DOHH2 (cell line): ENCODE measurements at regions not wholly inside any gene's neighbourhood (a gene's known extent, or its start where the extent isn't known, plus 50 kb on each side); places are given as distances from the start of the nearest gene placed in this dataset.
"Not testable (repeated sequence)": the region's sequence is repeated elsewhere in the genome, so short reads cannot be mapped to it uniquely, and the experiment has no call there.

Experiments
- H3F3A ChIP-seq: fragments of 200-600 bp; sonication (generic), shearing (Covaris generic); 2 replicates; pipeline ENCODE4 v1.6.0; 2016; ENCODE audit warnings: antibody characterized with exemption, mild to moderate bottlenecking; ENCODE audit not compliant: control insufficient read depth, insufficient read depth
- H3K27ac ChIP-seq: fragments of 200-600 bp; sonication (generic); 2 replicates; pipeline ENCODE4 v1.5.1; 2014; ENCODE audit warnings: low read depth, mild to moderate bottlenecking, low read length, moderate library complexity
- H3K27me3 ChIP-seq: fragments of 200-600 bp; sonication (generic); 2 replicates; pipeline ENCODE4 v1.6.1; 2014; ENCODE audit warnings: mild to moderate bottlenecking, low read length, mixed read lengths; ENCODE audit not compliant: control insufficient read depth
- H3K36me3 ChIP-seq: fragments of 200-600 bp; sonication (generic); 2 replicates; pipeline ENCODE4 v1.6.1; 2014; ENCODE audit warnings: mild to moderate bottlenecking, low read length, moderate library complexity, mixed read lengths; ENCODE audit not compliant: control insufficient read depth
- H3K4me1 ChIP-seq: fragments of 200-600 bp; sonication (generic); 2 replicates; pipeline ENCODE4 v1.6.1; 2014; ENCODE audit warnings: mild to moderate bottlenecking, low read length, mixed read lengths; ENCODE audit not compliant: control insufficient read depth
- H3K4me2 ChIP-seq: fragments of 200-600 bp; sonication (generic); 2 replicates; pipeline ENCODE4 v1.6.0; 2014; ENCODE audit warnings: mild to moderate bottlenecking, low read length, moderate library complexity
- H3K4me3 ChIP-seq: fragments of 200-600 bp; sonication (generic); 2 replicates; pipeline ENCODE4 v1.5.1; 2014; ENCODE audit warnings: mild to moderate bottlenecking, low read length, mixed read lengths
- H3K79me2 ChIP-seq: fragments of 200-600 bp; sonication (generic); 2 replicates; pipeline ENCODE4 v1.6.1; 2014; ENCODE audit warnings: mild to moderate bottlenecking, low read length, mixed read lengths; ENCODE audit not compliant: control insufficient read depth
- H3K9me2 ChIP-seq: fragments of 200-600 bp; sonication (generic); replicated peaks from 2 replicates; pipeline ENCODE4 v1.6.1; 2014; ENCODE audit warnings: mild to moderate bottlenecking, low read length, mixed read lengths; ENCODE audit not compliant: control insufficient read depth
- H3K9me3 ChIP-seq: fragments of 200-600 bp; sonication (generic); 2 replicates; pipeline ENCODE4 v1.6.1; 2014; ENCODE audit warnings: antibody characterized with exemption, low read length, mixed read lengths; ENCODE audit not compliant: control insufficient read depth, insufficient read depth
- H4K20me1 ChIP-seq: fragments of 200-600 bp; sonication (generic); 2 replicates; pipeline ENCODE4 v1.6.0; 2014; ENCODE audit warnings: low read depth, mild to moderate bottlenecking, antibody characterized with exemption, low read length, moderate library complexity; ENCODE audit not compliant: control insufficient read depth, insufficient read depth
- CTCF ChIP-seq: fragments of 200-600 bp; sonication (generic); IDR thresholded peaks from one replicate; pipeline ENCODE4 v1.5.1; 2014; ENCODE audit warnings: antibody characterized with exemption, mild to moderate bottlenecking, low read depth, low read length; ENCODE audit not compliant: poor library complexity, severe bottlenecking
- EZH2phosphoT487 ChIP-seq: fragments of 200-600 bp; sonication (generic); IDR thresholded peaks from 2 replicates; pipeline ENCODE4 v1.6.1; 2017; ENCODE audit warnings: borderline replicate concordance, mild to moderate bottlenecking, antibody characterized with exemption, low read length, moderate library complexity, mixed read lengths

- H3K79me2 ChIP-seq = no peaks in the 10 kb centered on the region
- H3K27me3 ChIP-seq = no peaks in the 10 kb centered on the region
- no peak overlapping the region for H3K4me2 ChIP-seq
- H3K27ac ChIP-seq = no peak overlapping the region
- no peaks in the 10 kb centered on the region for H4K20me1 ChIP-seq
- no peaks in the 10 kb centered on the region for H3K9me2 ChIP-seq
- H3K9me3 ChIP-seq = no peaks in the 10 kb centered on the region
- no peaks in the 10 kb centered on the region for H3K36me3 ChIP-seq
- H3K4me1 ChIP-seq = no peaks in the 10 kb centered on the region
- H3F3A ChIP-seq = no peaks in the 10 kb centered on the region
- H3K4me3 ChIP-seq = no peak overlapping the region
- TF ChIP-seq EZH2phosphoT487 (no peak), CTCF (no peak)
Observed at GRCh38 chr17:71635187-71635586, 485.6 kb upstream of the SOX9 start.

GRCh38 chr17:71636644-71637043, 484.2 kb upstream of the SOX9 start:
- Histone ChIP-seq H3K4me3 (no peak overlapping the region), H3K9me3 (no peaks in the 10 kb centered on the region), H3K4me2 (no peak overlapping the region), H3K27ac (no peak overlapping the region), H3F3A (no peaks in the 10 kb centered on the region), H3K79me2 (no peaks in the 10 kb centered on the region), H3K36me3 (no peaks in the 10 kb centered on the region), H4K20me1 (no peaks in the 10 kb centered on the region), H3K27me3 (no peaks in the 10 kb centered on the region), H3K9me2 (no peaks in the 10 kb centered on the region), H3K4me1 (no peaks in the 10 kb centered on the region)
- TF ChIP-seq EZH2phosphoT487 (no peak), CTCF (no peak)

- no peaks in the 10 kb centered on the region for H3K36me3 ChIP-seq
- no peaks in the 10 kb centered on the region for H4K20me1 ChIP-seq
- no peak overlapping the region for H3K27ac ChIP-seq
- H3F3A ChIP-seq = no peaks in the 10 kb centered on the region
- no peaks in the 10 kb centered on the region for H3K27me3 ChIP-seq
- no peak for TF ChIP-seq CTCF
- no peak for TF ChIP-seq EZH2phosphoT487
- no peaks in the 10 kb centered on the region for H3K79me2 ChIP-seq
- H3K9me2 ChIP-seq = no peaks in the 10 kb centered on the region
- H3K4me3 ChIP-seq = no peak overlapping the region
- H3K4me2 ChIP-seq = no peak overlapping the region
- no peaks in the 10 kb centered on the region for H3K4me1 ChIP-seq
- H3K9me3 ChIP-seq = no peaks in the 10 kb centered on the region
Observed at GRCh38 chr17:71638668-71639067, 482.2 kb upstream of the SOX9 start.

- Histone ChIP-seq H3K79me2 (no peaks in the 10 kb centered on the region), H3K9me3 (no peaks in the 10 kb centered on the region), H3K27me3 (no peaks in the 10 kb centered on the region), H3K36me3 (no peaks in the 10 kb centered on the region), H3K4me3 (no peak overlapping the region), H3K4me1 (no peaks in the 10 kb centered on the region), H3F3A (no peaks in the 10 kb centered on the region), H3K27ac (no peak overlapping the region), H3K9me2 (no peaks in the 10 kb centered on the region), H3K4me2 (no peak overlapping the region), H4K20me1 (no peaks in the 10 kb centered on the region)
- TF ChIP-seq CTCF (no peak), EZH2phosphoT487 (no peak)
Observed at GRCh38 chr17:71639865-71640264, 481.0 kb upstream of the SOX9 start.

- not testable (repeated sequence) for H3K9me3 ChIP-seq, H3K36me3 ChIP-seq, H3K27ac ChIP-seq, H3K4me3 ChIP-seq, H4K20me1 ChIP-seq, H3K27me3 ChIP-seq, H3K79me2 ChIP-seq, H3K4me2 ChIP-seq, H3K9me2 ChIP-seq, H3F3A ChIP-seq, H3K4me1 ChIP-seq
Observed at GRCh38 chr17:71646890-71647289, 473.9 kb upstream of the SOX9 start.
